AML-193 (cell line): ENCODE measurements at regions not wholly inside any gene's neighbourhood (a gene's known extent, or its start where the extent isn't known, plus 50 kb on each side); places are given as distances from the start of the nearest gene placed in this dataset.

ENCODE experiments used
- DNase-seq, 2 experiments: peaks; one replicate each; lab custom pipeline; 2025; lab: John Stamatoyannopoulos, UW

GRCh38 chr1:81327103-81327710 lies 473.5 kb upstream of the ADGRL2 start:
- DNase-seq = no peak

- DNase-seq = no peak
These were observed 474.5 kb upstream of the ADGRL2 start for GRCh38 chr1:81326212-81326611.

GRCh38 chr1:81325397-81325796 lies 475.3 kb upstream of the ADGRL2 start:
- DNase-seq = no peak

- no peak for DNase-seq
These were observed 476.9 kb upstream of the ADGRL2 start for GRCh38 chr1:81323862-81324261.

GRCh38 chr1:81317191-81317590 lies 483.5 kb upstream of the ADGRL2 start:
- DNase-seq = no peak

- no peak for DNase-seq
These were observed 486.1 kb upstream of the ADGRL2 start for GRCh38 chr1:81314513-81315233.

- DNase-seq = no peak
These were observed 487.4 kb upstream of the ADGRL2 start for GRCh38 chr1:81313289-81313688.

GRCh38 chr1:81312272-81312754 lies 488.4 kb upstream of the ADGRL2 start:
- no peak for DNase-seq

- no peak for DNase-seq
These were observed 490.5 kb upstream of the ADGRL2 start for GRCh38 chr1:81310250-81310649.

GRCh38 chr1:81308191-81308590 lies 492.5 kb upstream of the ADGRL2 start:
- no peak for DNase-seq

GRCh38 chr1:81307786-81308185 lies 492.9 kb upstream of the ADGRL2 start:
- DNase-seq = no peak

- no peak for DNase-seq
These were observed 494.7 kb upstream of the ADGRL2 start for GRCh38 chr1:81305997-81306452.

GRCh38 chr1:81304187-81304586 lies 496.5 kb upstream of the ADGRL2 start:
- DNase-seq = no peak

GRCh38 chr1:81299892-81300291 lies 500.8 kb upstream of the ADGRL2 start:
- no peak for DNase-seq

GRCh38 chr1:81298266-81298665 lies 502.5 kb upstream of the ADGRL2 start:
- no peak for DNase-seq

GRCh38 chr1:81296601-81297000 lies 504.1 kb upstream of the ADGRL2 start:
- no peak for DNase-seq

- no peak for DNase-seq
These were observed 510.4 kb upstream of the ADGRL2 start for GRCh38 chr1:81290326-81290725.

- DNase-seq = no peak
These were observed 512.0 kb upstream of the ADGRL2 start for GRCh38 chr1:81288689-81289088.

- DNase-seq = no peak
These were observed 513.2 kb upstream of the ADGRL2 start for GRCh38 chr1:81287411-81288080.

- DNase-seq = no peak
These were observed 530.7 kb upstream of the ADGRL2 start for GRCh38 chr1:81270051-81270450.

- no peak for DNase-seq
These were observed 535.8 kb upstream of the ADGRL2 start for GRCh38 chr1:81264976-81265375.

- DNase-seq = no peak
These were observed 540.9 kb upstream of the ADGRL2 start for GRCh38 chr1:81259625-81260411.
